CD4-positive, CD25-positive, alpha-beta regulatory T cell (primary cell): ENCODE measurements at regions not wholly inside any gene's neighbourhood (a gene's known extent, or its start where the extent isn't known, plus 50 kb on each side); places are given as distances from the start of the nearest gene placed in this dataset.
"Not testable (repeated sequence)": the region's sequence is repeated elsewhere in the genome, so short reads cannot be mapped to it uniquely, and the experiment has no call there.

Experiments used
- ATAC-seq, 2 donors: fragments of 150-1000 bp; cut with Tn5 transposase; one replicate each; pipeline ENCODE4 v1.10.0; 2021; ENCODE audit warnings: low read depth in 2 of 2, moderate number of reproducible peaks in 2 of 2, moderate library complexity in 1 of 2
- DNase-seq, 3 donors: peaks; one replicate each; pipeline versions ENCODE4 v3.0.0 to v3.0.0-alpha.2; 2012 to 2022; ENCODE audit warnings: mixed read lengths in 1 of 3
- H3K27ac ChIP-seq: one replicate; pipeline ENCODE4 v1.7.0; 2013; ENCODE audit warnings: mild to moderate bottlenecking, low read length; ENCODE audit not compliant: insufficient read depth, poor library complexity, severe bottlenecking
- H3K27me3 ChIP-seq: one replicate; pipeline ENCODE4 v1.7.0; 2013; ENCODE audit warnings: low read length; ENCODE audit not compliant: control insufficient read depth, insufficient read depth
- H3K36me3 ChIP-seq: one replicate; pipeline ENCODE4 v1.7.0; 2013; ENCODE audit warnings: mild to moderate bottlenecking, low read length, moderate library complexity; ENCODE audit not compliant: control insufficient read depth, insufficient read depth
- H3K4me1 ChIP-seq: 2 replicates; pipeline ENCODE4 v1.7.0; 2013; ENCODE audit warnings: mild to moderate bottlenecking, low read length; ENCODE audit not compliant: insufficient read depth, control insufficient read depth, poor library complexity, severe bottlenecking
- H3K4me3 ChIP-seq: one replicate; pipeline ENCODE4 v1.7.0; 2013; ENCODE audit warnings: low read depth, mild to moderate bottlenecking, low read length, moderate library complexity
- H3K9me3 ChIP-seq, 2 experiments: 1 replicate in 1 of 2; 2 replicates in 1 of 2; pipeline ENCODE4 v1.7.0; 2013; ENCODE audit warnings: low read length in 2 of 2, mild to moderate bottlenecking in 1 of 2, moderate library complexity in 1 of 2; ENCODE audit not compliant: control insufficient read depth in 2 of 2
- H3K27ac Mint-ChIP-seq, 3 donors: one replicate each; pipeline ENCODE4 v1.8.0; 2020 to 2022; ENCODE audit warnings: mild to moderate bottlenecking in 3 of 3, mixed read lengths in 3 of 3, moderate library complexity in 2 of 3
- H3K27me3 Mint-ChIP-seq: one replicate; pipeline ENCODE4 v1.8.0; 2022; ENCODE audit warnings: mild to moderate bottlenecking, mixed read lengths
- H3K36me3 Mint-ChIP-seq: one replicate; pipeline ENCODE4 v1.8.0; 2020; ENCODE audit warnings: mixed read lengths
- H3K4me1 Mint-ChIP-seq, 4 donors: one replicate each; pipeline ENCODE4 v1.8.0; 2020 to 2022; ENCODE audit warnings: mixed read lengths in 4 of 4, mild to moderate bottlenecking in 1 of 4
- H3K4me3 Mint-ChIP-seq, 4 donors: one replicate each; pipeline ENCODE4 v1.8.0; 2020 to 2022; ENCODE audit warnings: mild to moderate bottlenecking in 4 of 4, mixed read lengths in 4 of 4, moderate library complexity in 3 of 4
- H3K9me3 Mint-ChIP-seq, 7 donors: one replicate each; pipeline ENCODE4 v1.8.0; 2020 to 2022; ENCODE audit warnings: mixed read lengths in 7 of 7, mild to moderate bottlenecking in 3 of 7, moderate library complexity in 2 of 7

GRCh38 chr5:173387293-173387692, 59.1 kb upstream of the STC2 start:
- DNase-seq, H3K4me3 ChIP-seq, H3K4me1 Mint-ChIP-seq, H3K4me1 ChIP-seq, H3K36me3 Mint-ChIP-seq, H3K27ac Mint-ChIP-seq, H3K27me3 ChIP-seq, H3K4me3 Mint-ChIP-seq, H3K27ac ChIP-seq, H3K9me3 ChIP-seq, H3K27me3 Mint-ChIP-seq, ATAC-seq, H3K36me3 ChIP-seq, H3K9me3 Mint-ChIP-seq: not testable (repeated sequence)

- Mint-ChIP-seq H3K4me1 (no peaks in the 10 kb centered on the region), H3K27me3 (peaks cover 4% of the 10 kb centered on the region), H3K4me3 (no peak overlapping the region), H3K36me3 (no peaks in the 10 kb centered on the region), H3K9me3 (peaks cover 0 to 3% (median 0%) of the 10 kb centered on the region in 7 donors), H3K27ac (no peak overlapping the region)
- H3K9me3 ChIP-seq = no peaks in the 10 kb centered on the region
- no peaks in the 10 kb centered on the region for H3K36me3 ChIP-seq
- DNase-seq = no peak
- no peaks in the 10 kb centered on the region for H3K4me1 ChIP-seq
- no peak overlapping the region for H3K4me3 ChIP-seq
- no peak for ATAC-seq
- no peak overlapping the region for H3K27ac ChIP-seq
- H3K27me3 ChIP-seq = peaks cover 1% of the 10 kb centered on the region
Observed at GRCh38 chr5:173385832-173386360, 57.7 kb upstream of the STC2 start.

DNA sequence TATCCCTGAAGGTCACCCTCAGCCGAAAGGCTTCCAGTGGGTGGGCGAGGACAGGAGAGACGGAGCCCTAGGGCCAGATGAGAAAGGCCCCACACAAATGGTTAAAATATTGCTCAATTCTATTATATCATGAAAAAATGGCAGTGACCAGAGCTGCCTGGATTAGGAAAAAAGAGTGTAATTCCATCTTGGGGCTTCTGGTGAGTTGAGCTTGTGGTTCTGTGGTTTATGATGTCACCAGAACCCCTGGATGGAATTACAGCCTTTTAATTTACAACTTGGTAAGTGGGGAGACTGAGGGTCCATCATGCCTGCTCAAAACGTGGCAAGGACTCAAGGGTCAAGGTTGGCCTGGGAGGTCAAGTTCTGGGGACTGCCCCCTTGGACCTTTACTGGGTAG, 55.5 kb upstream of the STC2 start:
- no peaks in the 10 kb centered on the region for H3K4me1 ChIP-seq
- H3K27me3 ChIP-seq = no peaks in the 10 kb centered on the region
- peaks cover 4% of the 10 kb centered on the region for H3K27me3 Mint-ChIP-seq
- no peaks in the 10 kb centered on the region for H3K9me3 ChIP-seq
- no peak overlapping the region for H3K4me3 ChIP-seq
- no peak overlapping the region for H3K27ac Mint-ChIP-seq
- H3K4me1 Mint-ChIP-seq = no peaks in the 10 kb centered on the region
- H3K4me3 Mint-ChIP-seq = no peak overlapping the region
- DNase-seq (no peak), ATAC-seq (no peak)
- H3K36me3 ChIP-seq = no peaks in the 10 kb centered on the region
- no peaks in the 10 kb centered on the region for H3K36me3 Mint-ChIP-seq
- H3K27ac ChIP-seq = no peak overlapping the region
- peaks cover 0 to 4% (median 0%) of the 10 kb centered on the region in 7 donors for H3K9me3 Mint-ChIP-seq

DNA sequence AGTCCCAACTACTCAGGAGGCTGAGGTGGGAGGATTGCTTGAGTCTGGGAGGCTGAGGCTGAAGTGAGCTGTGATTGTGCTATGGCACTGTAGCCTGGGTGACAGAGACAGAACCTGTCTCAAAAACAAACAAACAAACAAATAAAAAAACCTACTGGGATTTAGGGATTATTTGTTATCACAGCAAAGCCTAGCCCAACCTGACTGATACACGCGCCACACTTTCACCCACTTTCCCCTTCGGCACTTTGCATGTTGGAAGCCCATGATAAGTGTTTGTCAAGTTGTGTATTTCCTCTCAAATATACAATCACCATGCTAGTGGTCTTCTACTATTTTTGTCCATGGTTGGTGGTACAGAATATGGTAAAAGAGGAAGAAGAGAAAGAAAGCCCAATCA, 50.5 kb upstream of the STC2 start:
- no peak overlapping the region for H3K4me3 ChIP-seq
- no peaks in the 10 kb centered on the region for H3K4me1 ChIP-seq
- H3K36me3 ChIP-seq = no peaks in the 10 kb centered on the region
- H3K27me3 ChIP-seq = peaks cover 2% of the 10 kb centered on the region
- no peak overlapping the region for H3K27ac ChIP-seq
- no peaks in the 10 kb centered on the region for H3K36me3 Mint-ChIP-seq
- DNase-seq (no peak), ATAC-seq (no peak)
- H3K4me3 Mint-ChIP-seq = no peak overlapping the region
- H3K4me1 Mint-ChIP-seq = no peaks in the 10 kb centered on the region
- H3K9me3 Mint-ChIP-seq = peaks cover 0 to 10% (median 1%) of the 10 kb centered on the region in 7 donors
- no peak overlapping the region for H3K27ac Mint-ChIP-seq
- no peaks in the 10 kb centered on the region for H3K27me3 Mint-ChIP-seq
- no peaks in the 10 kb centered on the region for H3K9me3 ChIP-seq
